ENCODE measurements at regions not wholly inside any gene's neighbourhood (a gene's known extent, or its start where the extent isn't known, plus 50 kb on each side); places are given as distances from the start of the nearest gene placed in this dataset.

DNA sequence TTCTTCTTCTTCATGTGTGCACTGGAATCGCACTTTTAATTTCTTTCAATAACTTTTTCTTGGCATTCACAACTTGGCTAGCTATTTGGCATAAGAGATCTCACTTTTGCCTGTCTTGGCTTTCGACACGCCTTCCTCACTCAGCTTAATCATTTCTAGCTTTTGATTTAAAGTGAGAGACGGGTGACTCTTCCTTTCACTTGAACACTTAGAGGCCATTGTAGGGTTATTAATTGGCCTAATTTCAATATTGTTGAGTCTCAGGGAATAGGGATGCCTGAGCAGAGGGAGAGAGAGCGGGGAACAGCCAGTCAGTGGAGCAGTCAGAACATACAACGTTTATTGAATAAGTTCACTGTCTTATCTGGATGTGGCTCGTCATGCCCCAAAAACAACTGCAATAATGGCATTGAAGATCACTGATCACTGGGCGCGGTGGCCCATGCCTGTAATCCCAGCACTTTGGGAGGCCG, 200.3 kb downstream of the SEC14L1 start:
- DNase-seq (ENCODE audit: low spot score) = no peak

- DNase-seq (ENCODE audit: low spot score) = peak; percentile 44
Observed at GRCh38 chr17:77342656-77342990, 201.9 kb downstream of the SEC14L1 start.

DNA sequence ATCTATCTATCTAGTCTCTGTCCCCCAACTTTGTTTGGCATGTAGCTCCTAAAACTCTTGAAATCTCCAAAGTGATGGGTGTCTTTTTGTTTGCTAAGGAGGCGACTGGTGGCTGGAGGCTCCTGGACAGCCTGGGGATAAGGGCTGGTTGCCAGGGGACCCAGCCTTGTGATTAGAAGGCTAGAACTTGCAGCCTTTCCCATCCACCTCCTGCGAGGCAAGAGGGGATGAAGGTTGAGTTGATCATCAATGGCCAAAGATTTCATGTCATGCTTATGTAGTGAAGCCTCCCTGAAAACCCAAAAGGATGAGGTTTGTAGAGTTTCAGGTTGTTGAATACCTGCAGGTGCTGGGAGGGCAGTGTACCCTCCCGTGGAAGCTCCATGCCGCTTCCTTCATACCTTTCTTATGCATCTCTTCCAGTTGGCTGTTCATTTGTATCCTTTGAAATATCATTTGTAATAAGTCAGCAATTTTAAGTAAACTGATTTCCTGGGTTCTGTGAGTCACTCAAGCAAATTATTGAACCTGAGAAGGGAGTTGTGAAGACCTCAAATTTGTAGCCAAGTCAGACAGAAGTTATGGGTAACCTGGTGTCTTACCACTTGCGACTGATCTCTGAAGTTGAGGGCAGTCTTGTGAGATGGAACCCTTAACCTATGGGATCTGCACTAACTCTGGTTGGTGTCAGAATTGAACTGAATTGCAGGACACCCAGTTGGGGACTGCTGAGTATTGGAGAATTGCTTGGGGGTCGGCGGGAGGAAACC, 202.4 kb downstream of the SEC14L1 start:
- DNase-seq (ENCODE audit: low spot score) = peak; percentile 33

- no peak for DNase-seq (ENCODE audit: low spot score)
Observed at GRCh38 chr17:77344038-77344437, 203.3 kb downstream of the SEC14L1 start.

DNA sequence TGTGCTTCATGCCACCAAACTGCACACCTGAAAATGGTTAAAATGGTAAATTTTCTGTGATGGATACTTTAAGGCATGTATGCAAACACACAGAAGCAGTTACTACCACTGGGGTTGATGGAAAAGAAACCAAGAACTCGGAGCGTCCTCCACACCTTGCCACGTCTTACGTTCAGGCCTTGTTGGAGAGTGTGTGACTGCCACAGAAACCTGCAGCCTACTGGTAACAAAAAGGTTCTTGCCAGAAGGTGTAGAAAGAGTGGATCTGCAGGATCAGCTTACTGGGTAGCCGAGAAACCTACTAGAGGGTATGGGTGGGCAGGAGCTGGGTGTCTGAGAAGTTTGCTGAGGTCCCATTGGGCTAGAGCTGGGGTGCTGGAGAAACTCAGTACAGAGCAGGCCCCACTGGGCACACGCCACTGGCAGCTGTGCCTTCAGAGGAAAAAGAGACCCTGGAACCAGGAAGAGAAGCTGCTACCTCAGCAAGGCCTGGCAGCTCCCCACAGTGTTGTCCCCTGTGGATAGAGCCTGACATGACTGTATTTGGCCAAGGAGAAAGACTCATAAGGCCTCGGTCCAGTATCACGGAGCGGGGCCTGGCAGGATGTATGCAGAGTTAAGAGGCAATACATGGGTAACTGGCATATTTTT, 204.6 kb downstream of the SEC14L1 start:
- DNase-seq (ENCODE audit: low spot score) = peak; percentile 49

- no peak for DNase-seq (ENCODE audit: low spot score)
Observed at GRCh38 chr17:77346765-77347164, 206.0 kb downstream of the SEC14L1 start.

DNA sequence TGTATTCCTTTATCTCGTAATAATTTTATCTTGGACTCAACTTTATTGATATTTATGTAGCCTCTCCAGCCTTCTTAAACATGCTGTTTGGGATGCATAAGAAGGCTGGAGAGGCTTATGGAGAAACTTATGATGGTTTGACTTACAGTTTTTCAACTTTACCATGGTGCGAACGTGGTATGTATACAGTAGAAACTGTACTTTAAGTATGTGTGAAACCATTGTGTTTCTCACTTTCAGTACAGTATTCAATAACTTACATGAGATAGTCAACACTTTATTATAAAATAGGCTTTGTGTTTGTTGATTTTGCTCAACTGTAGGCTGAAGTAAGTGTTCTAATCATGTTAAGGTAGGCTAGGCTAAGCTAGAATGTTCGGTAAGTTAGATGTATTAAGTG, 206.8 kb downstream of the SEC14L1 start:
- no peak for DNase-seq (ENCODE audit: low spot score)

DNA sequence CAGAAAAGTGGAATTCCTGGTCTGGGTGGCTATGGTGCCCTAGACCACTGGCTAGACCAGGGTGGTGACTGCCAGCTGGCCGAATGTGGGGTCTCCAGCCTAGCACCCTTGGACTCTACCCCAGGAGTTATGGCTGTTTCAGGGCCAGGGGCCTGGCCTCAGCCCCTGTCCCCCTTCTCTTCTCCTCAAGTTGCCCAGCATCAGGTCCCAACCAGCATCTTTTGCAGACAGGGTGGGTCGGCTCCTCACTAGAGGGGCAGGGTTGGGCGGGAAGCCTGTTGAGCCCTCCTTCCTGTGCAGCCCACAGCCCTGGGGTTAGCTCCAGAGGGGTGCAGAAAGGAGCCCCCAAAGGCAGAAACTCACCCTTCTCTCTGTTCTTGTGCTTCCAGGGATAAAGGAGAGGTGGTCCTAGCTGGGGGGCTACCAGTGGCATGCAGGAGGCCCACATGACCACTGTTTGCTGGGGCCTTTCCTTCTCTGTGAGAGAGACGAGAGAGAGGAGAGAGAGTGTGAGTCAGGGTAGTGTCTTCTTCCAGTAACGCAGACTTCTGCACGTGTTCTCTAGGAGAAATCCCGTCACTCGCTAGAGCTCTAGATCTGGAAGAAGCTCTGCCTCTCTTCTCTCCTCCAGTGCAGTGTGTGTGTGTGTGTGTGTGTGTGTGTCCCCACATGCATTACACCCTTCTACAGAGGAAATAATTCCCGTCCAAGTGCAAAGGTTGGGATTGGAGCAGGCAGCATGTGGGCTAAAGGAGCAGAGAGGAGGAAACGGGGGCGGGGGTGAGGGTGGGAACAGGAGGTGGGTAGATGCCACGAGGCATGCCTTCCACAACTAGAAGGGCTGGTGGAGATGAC, 209.4 kb downstream of the SEC14L1 start:
- DNase-seq (ENCODE audit: low spot score) = no peak

- no peak for DNase-seq (ENCODE audit: low spot score)
Observed at GRCh38 chr17:77352441-77352840, 211.7 kb downstream of the SEC14L1 start.

DNA sequence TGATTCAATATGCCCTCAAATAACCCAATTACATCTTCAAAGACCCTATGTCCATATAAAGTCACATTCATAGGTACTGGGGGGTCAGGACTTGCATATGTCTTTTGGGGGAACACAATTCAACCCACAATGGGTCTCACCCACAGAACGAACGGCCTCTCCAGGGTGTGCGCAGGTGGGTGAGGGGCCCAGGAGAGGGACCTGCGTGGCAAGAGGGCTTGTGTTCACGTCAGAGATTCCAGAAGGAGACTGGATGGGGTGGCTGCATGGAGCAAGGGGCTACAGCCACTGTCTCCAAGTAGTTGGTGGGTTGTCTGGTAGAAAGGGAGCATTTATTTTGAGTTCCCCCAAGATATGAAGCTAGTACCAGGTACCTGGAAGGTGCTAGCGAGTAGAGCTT, 212.2 kb downstream of the SEC14L1 start:
- DNase-seq (ENCODE audit: low spot score) = no peak

DNA sequence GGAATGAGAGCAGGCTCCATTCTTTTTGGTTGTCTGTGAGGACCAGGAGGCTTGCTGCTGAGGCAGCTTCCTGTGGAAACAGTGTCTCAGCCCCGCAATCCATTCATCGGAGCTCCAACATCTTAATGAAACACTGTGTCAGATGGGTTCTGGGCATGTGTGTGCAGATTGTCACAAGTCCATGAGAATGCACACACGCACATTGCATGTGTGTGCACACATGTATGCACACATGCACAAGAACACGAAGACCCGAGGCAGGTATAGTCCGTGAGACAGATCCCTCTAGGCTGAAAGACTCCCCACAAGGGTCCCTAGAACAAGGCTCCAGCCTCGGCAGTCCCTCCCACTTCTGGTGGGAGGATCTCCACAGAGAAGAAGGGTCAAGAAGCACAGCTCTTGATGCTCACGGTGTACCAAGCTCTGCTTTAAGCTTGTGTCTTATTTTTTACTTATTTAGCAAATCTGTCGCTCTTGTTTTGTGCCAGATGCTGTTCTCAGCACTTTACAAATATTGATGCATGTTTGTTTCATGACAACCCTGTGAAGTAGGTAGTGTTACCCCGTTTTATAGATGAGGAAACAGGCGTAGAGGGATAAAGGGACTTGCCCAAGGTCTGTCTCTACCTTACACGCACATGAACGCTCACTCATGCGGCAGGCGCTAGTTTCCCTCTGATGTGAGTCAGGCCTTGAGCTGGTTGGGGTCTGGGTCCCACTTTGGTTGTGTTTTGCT, 213.1 kb downstream of the SEC14L1 start:
- DNase-seq (ENCODE audit: low spot score) = no peak

DNA sequence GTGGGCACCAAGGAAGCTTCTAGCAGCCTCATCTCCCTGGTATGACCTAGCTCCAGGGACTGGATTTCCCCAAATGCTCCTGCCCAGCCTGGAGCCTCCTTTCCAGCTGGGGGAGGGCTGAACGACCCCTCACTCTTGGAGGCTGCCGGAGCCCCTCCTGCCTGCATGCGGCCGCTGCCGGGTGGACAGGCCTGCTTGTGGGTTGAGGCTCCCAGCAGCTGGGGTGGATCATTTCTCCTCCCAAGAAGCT, 213.6 kb downstream of the SEC14L1 start:
- DNase-seq (ENCODE audit: low spot score) = no peak

GRCh38 chr17:77354670-77355455, 214.1 kb downstream of the SEC14L1 start:
- no peak for DNase-seq (ENCODE audit: low spot score)

- no peak for DNase-seq (ENCODE audit: low spot score)
Observed at GRCh38 chr17:77356109-77356689, 215.4 kb downstream of the SEC14L1 start.

- DNase-seq (ENCODE audit: low spot score) = no peak
Observed at GRCh38 chr17:77356690-77357201, 216.0 kb downstream of the SEC14L1 start.

DNA sequence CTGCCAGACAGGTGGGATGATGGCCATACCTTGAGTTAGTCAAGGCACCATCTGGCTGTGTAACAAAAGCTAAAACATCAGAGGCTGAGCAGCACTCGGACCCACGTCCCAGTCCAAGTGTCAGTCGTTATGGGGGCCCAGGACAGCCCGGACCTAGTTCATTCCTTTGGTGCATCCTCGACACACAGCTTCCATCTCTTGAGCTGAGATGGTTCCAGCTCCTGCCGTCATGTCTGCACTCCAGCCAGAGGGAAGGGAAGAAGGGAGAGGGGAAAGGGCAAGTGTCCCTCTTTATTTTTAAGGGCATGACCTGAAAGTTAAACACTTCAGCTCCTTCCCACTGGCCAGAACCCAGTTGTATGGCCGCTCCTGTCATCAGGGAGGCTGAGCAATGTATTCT, 218.0 kb downstream of the SEC14L1 start:
- DNase-seq (ENCODE audit: low spot score) = no peak

GRCh38 chr17:77359236-77359635, 218.5 kb downstream of the SEC14L1 start:
- no peak for DNase-seq (ENCODE audit: low spot score)

DNA sequence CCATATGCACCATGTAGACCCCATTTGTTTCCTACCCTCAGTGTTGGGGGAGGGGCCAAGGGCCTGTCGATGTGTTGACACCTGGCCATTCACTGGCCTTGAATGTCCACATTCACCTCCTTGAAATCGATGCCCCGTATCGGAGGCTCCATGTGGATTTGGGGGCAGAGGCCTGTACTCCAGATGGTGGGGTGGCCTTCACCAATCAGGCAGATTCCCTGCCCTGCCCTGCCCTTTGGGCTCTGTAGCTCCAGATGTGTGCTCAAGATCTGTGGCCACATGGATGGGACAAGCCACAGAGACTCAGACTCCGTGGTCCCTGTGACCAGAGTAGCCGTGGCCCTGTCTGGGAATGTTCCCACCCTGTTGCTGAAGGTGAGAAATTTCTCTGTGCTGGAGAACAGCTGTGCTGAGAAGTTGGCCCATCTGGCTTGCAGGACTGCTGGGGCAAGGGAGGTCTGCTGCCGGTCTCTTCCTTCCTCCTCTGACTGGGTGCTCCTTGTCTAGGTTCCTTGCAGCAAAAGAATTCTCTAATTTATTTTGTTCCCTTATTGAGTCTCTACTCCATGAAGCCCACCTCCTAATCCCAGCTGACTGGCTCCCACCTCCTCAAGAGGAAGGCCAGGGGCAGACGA, 221.3 kb downstream of the SEC14L1 start:
- no peak for DNase-seq (ENCODE audit: low spot score)

DNA sequence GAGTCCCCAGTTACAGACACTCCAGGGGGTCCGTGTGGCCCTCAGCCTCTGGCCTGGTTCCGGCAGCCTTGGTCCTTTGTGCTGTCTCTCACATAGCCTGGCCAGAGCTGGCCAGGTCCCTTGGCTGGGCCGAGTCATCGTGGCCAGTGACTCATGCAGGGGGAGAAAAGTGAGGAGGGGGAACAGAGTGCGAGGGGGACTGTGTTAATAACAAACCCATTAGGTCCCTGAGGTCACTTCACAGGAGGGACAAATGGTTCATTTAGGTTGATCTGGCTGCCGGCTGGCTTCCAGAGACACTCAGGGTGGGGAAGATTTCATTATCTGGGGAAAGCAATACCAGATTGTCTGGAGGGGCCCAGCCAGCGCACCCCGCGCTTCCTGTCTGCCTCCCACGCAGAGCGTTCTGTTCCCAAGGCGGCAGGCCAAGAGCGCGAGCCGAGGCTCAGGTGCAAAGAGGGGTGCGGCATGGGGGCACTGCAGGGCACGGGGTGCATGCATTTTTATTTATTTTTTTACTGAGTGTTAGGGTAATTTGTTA, 223.1 kb downstream of the SEC14L1 start:
- no peak for DNase-seq (ENCODE audit: low spot score)

DNA sequence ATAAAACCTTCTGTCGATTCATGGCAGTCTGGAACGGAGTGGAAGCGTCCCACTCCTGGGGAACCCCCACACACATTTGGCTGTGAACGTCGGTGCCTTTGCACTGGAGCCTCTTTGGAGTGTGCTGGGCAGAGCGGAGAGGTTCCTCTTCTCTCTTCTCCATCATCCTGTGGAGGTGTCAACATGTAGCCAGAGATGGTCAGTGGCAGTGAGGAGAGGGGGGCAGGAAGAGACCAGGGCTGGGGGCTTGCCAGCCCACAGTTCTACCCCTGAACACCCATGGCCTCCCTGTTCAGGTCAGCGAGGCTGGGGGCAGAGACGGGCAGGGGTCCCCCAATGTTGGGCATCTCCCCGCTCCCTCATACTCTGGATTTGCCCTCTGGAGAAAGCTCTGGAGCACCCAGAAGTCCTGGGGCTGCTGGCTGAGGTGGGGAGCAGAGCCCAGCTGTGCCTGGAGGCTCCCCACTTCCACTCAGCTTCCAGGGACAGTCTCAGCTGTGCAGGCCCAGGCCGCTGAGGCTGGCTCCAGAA, 223.7 kb downstream of the SEC14L1 start:
- no peak for DNase-seq (ENCODE audit: low spot score)

All from left forelimb (tissue), 1 donor.